HCT116 (cell line): ENCODE measurements at regions not wholly inside any gene's neighbourhood (a gene's known extent, or its start where the extent isn't known, plus 50 kb on each side); places are given as distances from the start of the nearest gene placed in this dataset.

Experiments
- ATAC-seq: fragments of 200-7000 bp; cut with Tn5 transposase; 2 replicates; pipeline ENCODE4 v1.9.1; 2020; ENCODE audit warnings: mild to moderate bottlenecking, moderate library complexity
- BruUV-seq: library from RNA; stranded (reverse); fragments of 400-500 nt; replicated peaks from 2 replicates; lab custom pipeline; 2021; lab: Mats Ljungman, UMichigan
- CTCF ChIA-PET: fragments of 300-600 bp; sonication (Branson Sonifier 250); formaldehyde crosslinking; loops from one replicate; lab custom pipeline; 2021; ENCODE audit warnings: antibody characterized with exemption; lab: Charles Lee
- POLR2A ChIA-PET: fragments of 300-600, 350-600 bp; sonication (Branson Sonifier 250); formaldehyde crosslinking; loops from one replicate; lab custom pipeline; 2021; ENCODE audit warnings: antibody characterized with exemption; lab: Charles Lee
- RAD21 ChIA-PET, 2 experiments: fragments of 300-600 bp; sonication (Branson Sonifier 250); formaldehyde crosslinking; loops; one replicate each; lab custom pipeline; 2023; ENCODE audit warnings: low total read pairs in 2 of 2; ENCODE audit not compliant: uncharacterized antibody in 2 of 2, unreplicated experiment in 2 of 2, low non-redundant PET in 1 of 2; lab: Charles Lee
- DNase-seq: peaks from one replicate; pipeline ENCODE4 v3.0.0-alpha.2; 2010; ENCODE audit warnings: low read depth, low spot score
- H2AFZ ChIP-seq: fragments of 200-600 bp; shearing (Covaris generic), sonication (generic); 2 replicates; pipeline ENCODE4 v1.6.1; 2017; ENCODE audit warnings: low read depth, mixed run types, mixed read lengths, antibody characterized with exemption, low read length; ENCODE audit not compliant: poor library complexity, severe bottlenecking
- H3K27ac ChIP-seq: 2 replicates; pipeline ENCODE4 v1.5.1; 2012; ENCODE audit warnings: low read depth, low read length
- H3K27me3 ChIP-seq: fragments of 200-600 bp; sonication (generic); 2 replicates; pipeline ENCODE4 v1.6.1; 2016; ENCODE audit warnings: mixed run types, low read length, mixed read lengths; ENCODE audit not compliant: insufficient read depth
- H3K36me3 ChIP-seq, 2 experiments: fragments of 200-500 bp in 1 of 2; fragments of 200-600 bp in 1 of 2; sonication (Bioruptor generic) in 1 of 2; sonication (generic) in 1 of 2; 2 replicates each; pipeline versions ENCODE4 v1.5.1 to v1.6.1; 2014 to 2016; ENCODE audit warnings: low read length in 2 of 2, inconsistent platforms in 1 of 2, mixed read lengths in 1 of 2, mixed run types in 1 of 2; ENCODE audit not compliant: insufficient read depth in 2 of 2, control insufficient read depth in 1 of 2
- H3K4me1 ChIP-seq, 2 experiments: fragments of 200-600 bp in 1 of 2; sonication (generic) in 1 of 2; 2 replicates each; pipeline versions ENCODE4 v1.5.1 to v1.6.1; 2012 to 2017; ENCODE audit warnings: low read length in 2 of 2, inconsistent platforms in 1 of 2, mild to moderate bottlenecking in 1 of 2, mixed read lengths in 1 of 2, mixed run types in 1 of 2, moderate library complexity in 1 of 2; ENCODE audit not compliant: insufficient read depth in 2 of 2, control insufficient read depth in 1 of 2
- H3K4me2 ChIP-seq: fragments of 200-600 bp; sonication (generic); 2 replicates; pipeline ENCODE4 v1.6.1; 2017; ENCODE audit warnings: mixed run types, low read length, mixed read lengths
- H3K4me3 ChIP-seq, 2 experiments: fragments of 200-600 bp in 1 of 2; sonication (generic) in 1 of 2; replicated peaks in 1 of 2; 2 replicates each; pipeline ENCODE4 v1.5.1; 2011 to 2016; ENCODE audit warnings: low read length in 2 of 2, control low read depth in 1 of 2, low read depth in 1 of 2, mild to moderate bottlenecking in 1 of 2, mixed read lengths in 1 of 2, mixed run types in 1 of 2
- H3K79me2 ChIP-seq: fragments of 200-600 bp; sonication (generic); 2 replicates; pipeline ENCODE4 v1.6.1; 2017; ENCODE audit warnings: mild to moderate bottlenecking, mixed run types, low read length, moderate library complexity, mixed read lengths; ENCODE audit not compliant: insufficient read depth
- H3K9ac ChIP-seq: fragments of 200-600 bp; sonication (generic); 2 replicates; pipeline ENCODE4 v1.6.1; 2016; ENCODE audit warnings: low read length, mixed read lengths
- H3K9me2 ChIP-seq: fragments of 200-600 bp; sonication (generic), shearing (Covaris generic); 2 replicates; pipeline ENCODE4 v1.6.1; 2017; ENCODE audit warnings: mixed run types, mild to moderate bottlenecking, moderate library complexity; ENCODE audit not compliant: insufficient read depth
- H3K9me3 ChIP-seq, 2 experiments: fragments of 200-500 bp in 1 of 2; fragments of 200-600 bp in 1 of 2; sonication (Bioruptor generic) in 1 of 2; sonication (generic) in 1 of 2; 2 replicates each; pipeline ENCODE4 v1.6.1; 2014 to 2017; ENCODE audit warnings: low read length in 2 of 2, mixed read lengths in 2 of 2, inconsistent platforms in 1 of 2, low read depth in 1 of 2, mild to moderate bottlenecking in 1 of 2, mixed run types in 1 of 2, moderate library complexity in 1 of 2; ENCODE audit not compliant: control insufficient read depth in 1 of 2, insufficient read depth in 1 of 2
- H4K20me1 ChIP-seq: fragments of 200-600 bp; sonication (generic), shearing (Covaris generic); 2 replicates; pipeline ENCODE4 v1.6.1; 2017; ENCODE audit warnings: mixed run types, mild to moderate bottlenecking, moderate library complexity; ENCODE audit not compliant: insufficient read depth
- CBX3 ChIP-seq: IDR thresholded peaks from 2 replicates; pipeline ENCODE4 v1.6.1; 2012; ENCODE audit warnings: low read depth
- CEBPB ChIP-seq: IDR thresholded peaks from 2 replicates; pipeline ENCODE4 v1.6.1; 2012; ENCODE audit warnings: low read depth
- EZH2 ChIP-seq: fragments of 200-600 bp; sonication (generic); IDR thresholded peaks from 2 replicates; pipeline ENCODE4 v1.6.1; 2017; ENCODE audit warnings: antibody characterized with exemption, mixed run types
- EZH2phosphoT487 ChIP-seq: fragments of 200-600 bp; IDR thresholded peaks from 2 replicates; pipeline ENCODE4 v1.6.1; 2018; ENCODE audit warnings: antibody characterized with exemption, borderline replicate concordance
- JUND ChIP-seq: IDR thresholded peaks from 2 replicates; pipeline ENCODE4 v1.6.1; 2012
- POLR2A ChIP-seq: IDR thresholded peaks from 2 replicates; pipeline ENCODE4 v1.7.0; 2011; ENCODE audit warnings: borderline replicate concordance; ENCODE audit not compliant: insufficient read depth, insufficient read length; ENCODE audit errors: extremely low read depth
- POLR2AphosphoS5 ChIP-seq: IDR thresholded peaks from 2 replicates; pipeline ENCODE4 v1.6.1; 2011; ENCODE audit warnings: mild to moderate bottlenecking, low read depth, low read length, moderate library complexity
- RAD21 ChIP-seq: IDR thresholded peaks from 2 replicates; pipeline ENCODE4 v1.6.1; 2012; ENCODE audit warnings: low read depth, mild to moderate bottlenecking
- SIN3A ChIP-seq: IDR thresholded peaks from 2 replicates; pipeline ENCODE4 v1.6.1; 2012; ENCODE audit warnings: low read depth
- SP1 ChIP-seq: IDR thresholded peaks from 2 replicates; pipeline ENCODE4 v1.6.1; 2012; ENCODE audit warnings: low read depth
- TCF7L2 ChIP-seq: IDR thresholded peaks from 2 replicates; pipeline ENCODE4 v1.7.0; 2011; ENCODE audit warnings: borderline replicate concordance, inconsistent platforms; ENCODE audit not compliant: insufficient read depth, insufficient read length; ENCODE audit errors: extremely low read depth
- YY1 ChIP-seq: IDR thresholded peaks from 2 replicates; pipeline ENCODE4 v1.6.1; 2011; ENCODE audit warnings: low read length, low read depth, moderate library complexity, mild to moderate bottlenecking; ENCODE audit not compliant: insufficient replicate concordance; ENCODE audit errors: extremely low read depth
- ZNF274 ChIP-seq: fragments of 200-500 bp; sonication (Bioruptor generic); IDR thresholded peaks from 2 replicates; pipeline ENCODE4 v1.6.1; 2014; ENCODE audit warnings: mild to moderate bottlenecking, low read depth, low read length, inconsistent platforms
- intact Hi-C: fragments of 100-400 bp; cut with micrococcal nuclease; formaldehyde crosslinking; loops from 2 replicates; pipeline ENCODE4 v1.10.0; 2022
- TF ChIP-seq, protein P1 (sequence below): IDR thresholded peaks from 2 replicates; pipeline ENCODE4 v1.6.1; 2012
- TF ChIP-seq, protein P2 (sequence below): IDR thresholded peaks from 2 replicates; pipeline ENCODE4 v1.6.1; 2012; ENCODE audit warnings: low read depth
- TF ChIP-seq, protein P3 (sequence below), 3 experiments: fragments of 200-600 bp in 1 of 3; sonication (generic) in 1 of 3; IDR thresholded peaks in 2 of 3; conservative IDR thresholded peaks in 1 of 3; 2 replicates each; pipeline ENCODE4 v1.5.1; 2012 to 2017; ENCODE audit warnings: low read depth in 2 of 3, low read length in 2 of 3, antibody characterized with exemption in 1 of 3, borderline replicate concordance in 1 of 3, control low read depth in 1 of 3, mild to moderate bottlenecking in 1 of 3, mixed read lengths in 1 of 3, mixed run types in 1 of 3, moderate library complexity in 1 of 3; ENCODE audit not compliant: insufficient read depth in 1 of 3
- TF ChIP-seq, protein P4 (sequence below): IDR thresholded peaks from 2 replicates; pipeline ENCODE4 v1.6.1; 2012

DNA sequence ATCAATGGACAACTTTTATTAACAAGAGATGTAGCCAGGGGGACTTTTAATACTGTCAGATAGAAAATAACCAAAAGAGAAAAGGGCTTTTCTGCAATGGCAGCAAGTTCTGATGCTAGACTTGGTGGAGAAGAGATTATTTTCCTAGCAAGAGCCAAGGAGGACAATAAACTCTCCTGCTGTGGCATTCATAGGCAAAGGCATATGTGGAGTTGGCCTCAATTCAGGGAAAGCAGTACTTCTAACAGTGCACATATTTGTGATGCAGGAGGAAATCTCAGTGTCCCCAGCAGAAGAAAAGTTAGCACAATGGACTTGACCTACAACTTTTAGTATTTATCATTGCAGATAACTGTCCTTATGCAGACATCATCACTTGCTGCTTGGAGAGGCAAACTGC lies 75.1 kb upstream of the GRIK1 start:
- no peak overlapping the region for H3K9ac ChIP-seq
- H3K4me2 ChIP-seq, result no peak overlapping the region
- no peak overlapping the region for H3K27ac ChIP-seq
- no peaks in the 10 kb centered on the region for H3K79me2 ChIP-seq
- H3K9me3 ChIP-seq, result peaks cover 3 to 18% of the 10 kb centered on the region in 2 experiments; a peak in 3 of 4 replicates
- H3K4me3 ChIP-seq, result no peak overlapping the region
- intact Hi-C loops, result no loop called here
- DNase-seq, result no peak
- BruUV-seq, result no TSS peak
- ChIA-PET RAD21 (no interaction called here), POLR2A (no interaction called here), CTCF (no interaction called here)
- no peak for ATAC-seq
- H3K27me3 ChIP-seq, result no peaks in the 10 kb centered on the region
- no peaks in the 10 kb centered on the region for H4K20me1 ChIP-seq
- no peak overlapping the region for H2AFZ ChIP-seq
- no peaks in the 10 kb centered on the region for H3K9me2 ChIP-seq
- no peaks in the 10 kb centered on the region for H3K4me1 ChIP-seq
- H3K36me3 ChIP-seq, result no peaks in the 10 kb centered on the region
- TF ChIP-seq, protein P1, sequence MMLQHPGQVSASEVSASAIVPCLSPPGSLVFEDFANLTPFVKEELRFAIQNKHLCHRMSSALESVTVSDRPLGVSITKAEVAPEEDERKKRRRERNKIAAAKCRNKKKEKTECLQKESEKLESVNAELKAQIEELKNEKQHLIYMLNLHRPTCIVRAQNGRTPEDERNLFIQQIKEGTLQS, result no peak
- TF ChIP-seq SP1 (no peak), ZNF274 (no peak), CEBPB (no peak), SIN3A (no peak), EZH2phosphoT487 (no peak), TCF7L2 (no peak), POLR2AphosphoS5 (no peak), RAD21 (no peak), EZH2 (no peak), POLR2A (no peak), CBX3 (no peak), YY1 (no peak), JUND (no peak)
- TF ChIP-seq, protein P2, sequence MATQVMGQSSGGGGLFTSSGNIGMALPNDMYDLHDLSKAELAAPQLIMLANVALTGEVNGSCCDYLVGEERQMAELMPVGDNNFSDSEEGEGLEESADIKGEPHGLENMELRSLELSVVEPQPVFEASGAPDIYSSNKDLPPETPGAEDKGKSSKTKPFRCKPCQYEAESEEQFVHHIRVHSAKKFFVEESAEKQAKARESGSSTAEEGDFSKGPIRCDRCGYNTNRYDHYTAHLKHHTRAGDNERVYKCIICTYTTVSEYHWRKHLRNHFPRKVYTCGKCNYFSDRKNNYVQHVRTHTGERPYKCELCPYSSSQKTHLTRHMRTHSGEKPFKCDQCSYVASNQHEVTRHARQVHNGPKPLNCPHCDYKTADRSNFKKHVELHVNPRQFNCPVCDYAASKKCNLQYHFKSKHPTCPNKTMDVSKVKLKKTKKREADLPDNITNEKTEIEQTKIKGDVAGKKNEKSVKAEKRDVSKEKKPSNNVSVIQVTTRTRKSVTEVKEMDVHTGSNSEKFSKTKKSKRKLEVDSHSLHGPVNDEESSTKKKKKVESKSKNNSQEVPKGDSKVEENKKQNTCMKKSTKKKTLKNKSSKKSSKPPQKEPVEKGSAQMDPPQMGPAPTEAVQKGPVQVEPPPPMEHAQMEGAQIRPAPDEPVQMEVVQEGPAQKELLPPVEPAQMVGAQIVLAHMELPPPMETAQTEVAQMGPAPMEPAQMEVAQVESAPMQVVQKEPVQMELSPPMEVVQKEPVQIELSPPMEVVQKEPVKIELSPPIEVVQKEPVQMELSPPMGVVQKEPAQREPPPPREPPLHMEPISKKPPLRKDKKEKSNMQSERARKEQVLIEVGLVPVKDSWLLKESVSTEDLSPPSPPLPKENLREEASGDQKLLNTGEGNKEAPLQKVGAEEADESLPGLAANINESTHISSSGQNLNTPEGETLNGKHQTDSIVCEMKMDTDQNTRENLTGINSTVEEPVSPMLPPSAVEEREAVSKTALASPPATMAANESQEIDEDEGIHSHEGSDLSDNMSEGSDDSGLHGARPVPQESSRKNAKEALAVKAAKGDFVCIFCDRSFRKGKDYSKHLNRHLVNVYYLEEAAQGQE, result no peak
- TF ChIP-seq, protein P3, sequence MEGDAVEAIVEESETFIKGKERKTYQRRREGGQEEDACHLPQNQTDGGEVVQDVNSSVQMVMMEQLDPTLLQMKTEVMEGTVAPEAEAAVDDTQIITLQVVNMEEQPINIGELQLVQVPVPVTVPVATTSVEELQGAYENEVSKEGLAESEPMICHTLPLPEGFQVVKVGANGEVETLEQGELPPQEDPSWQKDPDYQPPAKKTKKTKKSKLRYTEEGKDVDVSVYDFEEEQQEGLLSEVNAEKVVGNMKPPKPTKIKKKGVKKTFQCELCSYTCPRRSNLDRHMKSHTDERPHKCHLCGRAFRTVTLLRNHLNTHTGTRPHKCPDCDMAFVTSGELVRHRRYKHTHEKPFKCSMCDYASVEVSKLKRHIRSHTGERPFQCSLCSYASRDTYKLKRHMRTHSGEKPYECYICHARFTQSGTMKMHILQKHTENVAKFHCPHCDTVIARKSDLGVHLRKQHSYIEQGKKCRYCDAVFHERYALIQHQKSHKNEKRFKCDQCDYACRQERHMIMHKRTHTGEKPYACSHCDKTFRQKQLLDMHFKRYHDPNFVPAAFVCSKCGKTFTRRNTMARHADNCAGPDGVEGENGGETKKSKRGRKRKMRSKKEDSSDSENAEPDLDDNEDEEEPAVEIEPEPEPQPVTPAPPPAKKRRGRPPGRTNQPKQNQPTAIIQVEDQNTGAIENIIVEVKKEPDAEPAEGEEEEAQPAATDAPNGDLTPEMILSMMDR (IDR thresholded peaks at IDR 0.05 in 2 of 3, conservative IDR thresholded peaks at IDR 0.05 in 1 of 3; ENCODE audit: borderline replicate concordance in 1 of 3, insufficient read depth in 1 of 3, low read depth in 2 of 3, low read length in 2 of 3), result no peak
- TF ChIP-seq, protein P4, sequence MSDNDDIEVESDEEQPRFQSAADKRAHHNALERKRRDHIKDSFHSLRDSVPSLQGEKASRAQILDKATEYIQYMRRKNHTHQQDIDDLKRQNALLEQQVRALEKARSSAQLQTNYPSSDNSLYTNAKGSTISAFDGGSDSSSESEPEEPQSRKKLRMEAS, result no peak
